ENCODE measurements at regions not wholly inside any gene's neighbourhood (a gene's known extent, or its start where the extent isn't known, plus 50 kb on each side); places are given as distances from the start of the nearest gene placed in this dataset.

- POLR2A ChIA-PET, result no interaction called here
- CTCF ChIA-PET, result no interaction called here
- TF ChIP-seq ELF4 (IDR thresholded peaks at IDR 0.05) (no peak), L3MBTL2 (conservative IDR thresholded peaks at IDR 0.05) (no peak), BHLHE40 (IDR thresholded peaks at IDR 0.05; ENCODE audit: borderline replicate concordance) (no peak), FOXA1 (IDR thresholded peaks at IDR 0.05) (no peak), SP1 (IDR thresholded peaks at IDR 0.05) (no peak), ARNT (IDR thresholded peaks at IDR 0.05) (no peak), LEF1 (IDR thresholded peaks at IDR 0.05; ENCODE audit: borderline replicate concordance) (no peak), CTBP1 (IDR thresholded peaks at IDR 0.05; ENCODE audit: borderline replicate concordance) (no peak), SUZ12 (IDR thresholded peaks at IDR 0.05) (no peak), FOXK2 (IDR thresholded peaks at IDR 0.05) (no peak), NFRKB (IDR thresholded peaks at IDR 0.05) (no peak), TARDBP (IDR thresholded peaks at IDR 0.05) (no peak), ZNF384 (IDR thresholded peaks at IDR 0.05) (no peak)
- DNase-seq (ENCODE audit: extremely low spot score), result no peak
Measured at GRCh38 chr7:35581605-35582210, 113.2 kb downstream of the HERPUD2 start.

GRCh38 chr7:35576031-35576573, 118.8 kb downstream of the HERPUD2 start:
- ChIA-PET POLR2A (no interaction called here), CTCF (no interaction called here)
- no peak for DNase-seq (ENCODE audit: extremely low spot score)
- TF ChIP-seq HDGF (IDR thresholded peaks at IDR 0.05; ENCODE audit: borderline replicate concordance) (no peak), TARDBP (IDR thresholded peaks at IDR 0.05) (no peak), ELF4 (IDR thresholded peaks at IDR 0.05) (no peak), BHLHE40 (IDR thresholded peaks at IDR 0.05; ENCODE audit: borderline replicate concordance) (no peak), L3MBTL2 (conservative IDR thresholded peaks at IDR 0.05) (no peak), SUZ12 (IDR thresholded peaks at IDR 0.05) (no peak), ZNF384 (IDR thresholded peaks at IDR 0.05) (no peak), PKNOX1 (IDR thresholded peaks at IDR 0.05) (no peak), FOXA1 (IDR thresholded peaks at IDR 0.05) (no peak), FOXM1 (IDR thresholded peaks at IDR 0.05; ENCODE audit: borderline replicate concordance) (no peak), FOXK2 (IDR thresholded peaks at IDR 0.05) (no peak), SP1 (IDR thresholded peaks at IDR 0.05) (no peak), CTBP1 (IDR thresholded peaks at IDR 0.05; ENCODE audit: borderline replicate concordance) (no peak), ARNT (IDR thresholded peaks at IDR 0.05) (no peak), LEF1 (IDR thresholded peaks at IDR 0.05; ENCODE audit: borderline replicate concordance) (no peak)

GRCh38 chr7:35571611-35572240, 123.2 kb downstream of the HERPUD2 start:
- TF ChIP-seq ARNT (IDR thresholded peaks at IDR 0.05), result no peak
- no peak for TF ChIP-seq TARDBP (IDR thresholded peaks at IDR 0.05)
- TF ChIP-seq CTBP1 (IDR thresholded peaks at IDR 0.05; ENCODE audit: borderline replicate concordance), result no peak
- TF ChIP-seq FOXM1 (IDR thresholded peaks at IDR 0.05; ENCODE audit: borderline replicate concordance), result no peak
- ChIA-PET CTCF (no interaction called here), POLR2A (no interaction called here)
- DNase-seq (ENCODE audit: extremely low spot score), result no peak

- TF ChIP-seq ARNT (IDR thresholded peaks at IDR 0.05) (no peak), HDGF (IDR thresholded peaks at IDR 0.05; ENCODE audit: borderline replicate concordance) (no peak), FOXM1 (IDR thresholded peaks at IDR 0.05; ENCODE audit: borderline replicate concordance) (no peak), SUZ12 (IDR thresholded peaks at IDR 0.05) (no peak)
- POLR2A ChIA-PET, result no interaction called here
- CTCF ChIA-PET, result no interaction called here
- no peak for DNase-seq (ENCODE audit: extremely low spot score)
Measured at GRCh38 chr7:35570937-35571336, 124.0 kb downstream of the HERPUD2 start.

GRCh38 chr7:35565927-35566326, 129.0 kb downstream of the HERPUD2 start:
- TF ChIP-seq ELF4 (IDR thresholded peaks at IDR 0.05) (no peak), L3MBTL2 (conservative IDR thresholded peaks at IDR 0.05) (no peak), PKNOX1 (IDR thresholded peaks at IDR 0.05) (no peak), CTBP1 (IDR thresholded peaks at IDR 0.05; ENCODE audit: borderline replicate concordance) (no peak), TARDBP (IDR thresholded peaks at IDR 0.05) (no peak), ZNF384 (IDR thresholded peaks at IDR 0.05) (no peak), BHLHE40 (IDR thresholded peaks at IDR 0.05; ENCODE audit: borderline replicate concordance) (no peak), FOXK2 (IDR thresholded peaks at IDR 0.05) (no peak), SUZ12 (IDR thresholded peaks at IDR 0.05) (no peak), ARNT (IDR thresholded peaks at IDR 0.05) (no peak), FOXM1 (IDR thresholded peaks at IDR 0.05; ENCODE audit: borderline replicate concordance) (no peak), FOXA1 (IDR thresholded peaks at IDR 0.05) (no peak), HDGF (IDR thresholded peaks at IDR 0.05; ENCODE audit: borderline replicate concordance) (no peak)
- POLR2A ChIA-PET, result no interaction called here
- CTCF ChIA-PET, result no interaction called here
- DNase-seq (ENCODE audit: extremely low spot score), result no peak

GRCh38 chr7:35558841-35559240, 136.1 kb downstream of the HERPUD2 start:
- CTCF ChIA-PET, result interaction anchor here (0.7 kb wide), 1 partner anchor 781 kb away, joined by 3 read pairs; no protein-coding TSS in a partner anchor
- TF ChIP-seq SUZ12 (IDR thresholded peaks at IDR 0.05) (no peak), LEF1 (IDR thresholded peaks at IDR 0.05; ENCODE audit: borderline replicate concordance) (no peak), BHLHE40 (IDR thresholded peaks at IDR 0.05; ENCODE audit: borderline replicate concordance) (no peak), L3MBTL2 (conservative IDR thresholded peaks at IDR 0.05) (no peak), FOXK2 (IDR thresholded peaks at IDR 0.05) (no peak), ZNF384 (IDR thresholded peaks at IDR 0.05) (no peak), CTBP1 (IDR thresholded peaks at IDR 0.05; ENCODE audit: borderline replicate concordance) (no peak), ELF4 (IDR thresholded peaks at IDR 0.05) (no peak), SP1 (IDR thresholded peaks at IDR 0.05) (no peak), FOXM1 (IDR thresholded peaks at IDR 0.05; ENCODE audit: borderline replicate concordance) (no peak), TARDBP (IDR thresholded peaks at IDR 0.05) (no peak), ARNT (IDR thresholded peaks at IDR 0.05) (no peak), NFRKB (IDR thresholded peaks at IDR 0.05) (no peak), FOXA1 (IDR thresholded peaks at IDR 0.05) (no peak), HDGF (IDR thresholded peaks at IDR 0.05; ENCODE audit: borderline replicate concordance) (no peak)
- POLR2A ChIA-PET, result no interaction called here
- no peak for DNase-seq (ENCODE audit: extremely low spot score)
